ENCODE measurements at regions not wholly inside any gene's neighbourhood (a gene's known extent, or its start where the extent isn't known, plus 50 kb on each side); places are given as distances from the start of the nearest gene placed in this dataset.

GRCh38 chr17:77426676-77427386 lies 286.1 kb downstream of the SEC14L1 start (continued):
- TF ChIP-seq MAZ (CRISPR knock-in tag; conservative IDR thresholded peaks at IDR 0.05 in 1 of 2, IDR thresholded peaks at IDR 0.05 in 1 of 2) (no peak), NBN (IDR thresholded peaks at IDR 0.05; ENCODE audit: low read depth) (no peak), MLX (CRISPR knock-in tag; conservative IDR thresholded peaks at IDR 0.05) (no peak), TCF3 (CRISPR knock-in tag; IDR thresholded peaks at IDR 0.05) (peak; percentile 86), ETV1 (tag; conservative IDR thresholded peaks at IDR 0.05; ENCODE audit: low read depth) (no peak), HBP1 (CRISPR knock-in tag; IDR thresholded peaks at IDR 0.05) (no peak), ZNF263 (CRISPR knock-in tag; IDR thresholded peaks at IDR 0.05; ENCODE audit: borderline replicate concordance) (peak; percentile 54; the same call in 1 of the 2 replicates), KAT2B (IDR thresholded peaks at IDR 0.05; ENCODE audit: low read depth, low read length) (no peak), CREB1 (IDR thresholded peaks at IDR 0.05) (no peak), CREB1 (CRISPR knock-in tag; IDR thresholded peaks at IDR 0.05) (no peak), ARID1B (IDR thresholded peaks at IDR 0.05) (peak; percentile 76), ZNF24 (IDR thresholded peaks at IDR 0.05) (no peak), ARID4B (CRISPR knock-in tag; IDR thresholded peaks at IDR 0.05) (no peak), HES1 (IDR thresholded peaks at IDR 0.05; ENCODE audit: low read depth) (no peak), MEF2A (IDR thresholded peaks at IDR 0.05; ENCODE audit: control insufficient read depth, low read depth, low read length) (no peak), E2F3 (CRISPR knock-in tag; IDR thresholded peaks at IDR 0.05) (no peak), GTF2E2 (tag; IDR thresholded peaks at IDR 0.05) (no peak), ATF1 (CRISPR knock-in tag; IDR thresholded peaks at IDR 0.05) (no peak), ATF1 (tag; IDR thresholded peaks at IDR 0.05) (peak; percentile 47), ZHX1 (conservative IDR thresholded peaks at IDR 0.05; ENCODE audit: low read length) (no peak)
